ENCODE measurements at regions not wholly inside any gene's neighbourhood (a gene's known extent, or its start where the extent isn't known, plus 50 kb on each side); places are given as distances from the start of the nearest gene placed in this dataset.

- DNase-seq (ENCODE audit: extremely low spot score, insufficient read length, low read depth) (no peak), FAIRE-seq (no peak)
Observed at GRCh38 chr9:96048956-96049831, 173.7 kb downstream of the ERCC6L2 start.

- FAIRE-seq (no peak), DNase-seq (ENCODE audit: extremely low spot score, insufficient read length, low read depth) (no peak)
Observed at GRCh38 chr9:96048104-96048955, 172.8 kb downstream of the ERCC6L2 start.

GRCh38 chr9:96047741-96048103 lies 172.2 kb downstream of the ERCC6L2 start:
- no peak for FAIRE-seq
- no peak for DNase-seq (ENCODE audit: extremely low spot score, insufficient read length, low read depth)

GRCh38 chr9:96047116-96047639 lies 171.7 kb downstream of the ERCC6L2 start:
- DNase-seq (ENCODE audit: extremely low spot score, insufficient read length, low read depth) (no peak), FAIRE-seq (no peak)

- DNase-seq (ENCODE audit: extremely low spot score, insufficient read length, low read depth) (no peak), FAIRE-seq (no peak)
Observed at GRCh38 chr9:96045811-96046210, 170.3 kb downstream of the ERCC6L2 start.

GRCh38 chr9:96044401-96044800 lies 168.9 kb downstream of the ERCC6L2 start:
- no peak for DNase-seq (ENCODE audit: extremely low spot score, insufficient read length, low read depth)
- FAIRE-seq = no peak

GRCh38 chr9:96040591-96041461 lies 165.3 kb downstream of the ERCC6L2 start:
- FAIRE-seq = no peak

GRCh38 chr9:96038914-96039313 lies 163.4 kb downstream of the ERCC6L2 start:
- FAIRE-seq (no peak), DNase-seq (ENCODE audit: extremely low spot score, insufficient read length, low read depth) (no peak)

More at GRCh38 chr9:96040591-96041461, 165.3 kb downstream of the ERCC6L2 start:
- no peak for DNase-seq (ENCODE audit: extremely low spot score, insufficient read length, low read depth)

- DNase-seq (ENCODE audit: extremely low spot score, insufficient read length, low read depth) (no peak), FAIRE-seq (no peak)
Observed at GRCh38 chr9:96038271-96038670, 162.8 kb downstream of the ERCC6L2 start.

- DNase-seq (ENCODE audit: extremely low spot score, insufficient read length, low read depth) (no peak), FAIRE-seq (no peak)
Observed at GRCh38 chr9:96034553-96035122, 159.1 kb downstream of the ERCC6L2 start.

- DNase-seq (ENCODE audit: extremely low spot score, insufficient read length, low read depth) (no peak), FAIRE-seq (no peak)
Observed at GRCh38 chr9:96033896-96034295, 158.4 kb downstream of the ERCC6L2 start.

GRCh38 chr9:96031916-96032534 lies 156.5 kb downstream of the ERCC6L2 start:
- no peak for DNase-seq (ENCODE audit: extremely low spot score, insufficient read length, low read depth)
- FAIRE-seq = no peak

GRCh38 chr9:96031366-96031824 lies 155.9 kb downstream of the ERCC6L2 start:
- no peak for DNase-seq (ENCODE audit: extremely low spot score, insufficient read length, low read depth)
- no peak for FAIRE-seq

GRCh38 chr9:96029722-96030530 lies 154.4 kb downstream of the ERCC6L2 start:
- no peak for DNase-seq (ENCODE audit: extremely low spot score, insufficient read length, low read depth)
- FAIRE-seq = no peak

- no peak for DNase-seq (ENCODE audit: extremely low spot score, insufficient read length, low read depth)
- FAIRE-seq = no peak
Observed at GRCh38 chr9:96027251-96028131, 152.0 kb downstream of the ERCC6L2 start.

GRCh38 chr9:96026655-96027213 lies 151.2 kb downstream of the ERCC6L2 start:
- no peak for FAIRE-seq
- DNase-seq (ENCODE audit: extremely low spot score, insufficient read length, low read depth) = no peak

- FAIRE-seq = no peak
Observed at GRCh38 chr9:96025995-96026602, 150.6 kb downstream of the ERCC6L2 start.

More at GRCh38 chr9:96025995-96026602, 150.6 kb downstream of the ERCC6L2 start:
- no peak for DNase-seq (ENCODE audit: extremely low spot score, insufficient read length, low read depth)

Data from GM18507 (cell line).